GM18951 (cell line): ENCODE measurements at regions not wholly inside any gene's neighbourhood (a gene's known extent, or its start where the extent isn't known, plus 50 kb on each side); places are given as distances from the start of the nearest gene placed in this dataset.
"Not testable (repeated sequence)": the region's sequence is repeated elsewhere in the genome, so short reads cannot be mapped to it uniquely, and the experiment has no call there.

Experiments used
- POLR2A ChIP-seq: IDR thresholded peaks from 4 replicates; pipeline ENCODE4 v1.6.1; 2011; ENCODE audit warnings: mild to moderate bottlenecking; ENCODE audit not compliant: insufficient read length, insufficient read depth; ENCODE audit errors: extremely low read depth
- in situ Hi-C: fragments of 300-500 bp; cut with MboI; formaldehyde crosslinking; loops from one replicate; pipeline ENCODE4 v1.12.0; 2022; ENCODE audit warnings: low sequenced_read_pairs, mixed read lengths, inconsistent platforms; ENCODE audit not compliant: unreplicated experiment

GRCh38 chr4:164138521-164138920, 615.4 kb upstream of the SMIM31 start:
- in situ Hi-C loops: no loop called here
- no peak for TF ChIP-seq POLR2A

DNA sequence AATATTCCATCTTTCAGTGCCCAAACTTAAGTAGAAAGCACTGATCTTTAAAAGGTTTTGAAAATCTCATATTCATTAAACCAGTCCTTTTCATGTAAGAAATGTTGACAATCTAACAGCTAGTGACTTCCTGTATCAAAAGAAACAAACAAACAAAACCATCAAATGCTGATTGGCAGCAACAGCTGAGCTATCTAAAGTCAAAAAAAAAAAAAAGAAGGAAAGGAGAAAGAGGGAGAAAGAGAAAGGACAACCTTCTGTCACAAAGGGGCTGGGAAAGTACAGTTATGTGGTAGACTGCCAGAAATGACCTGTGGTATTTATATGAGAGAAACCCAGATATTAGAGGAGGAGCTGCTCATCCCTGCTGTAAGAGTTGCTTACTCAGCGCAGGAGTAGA, 614.6 kb upstream of the SMIM31 start:
- TF ChIP-seq POLR2A: no peak
- in situ Hi-C loops: no loop called here

- in situ Hi-C loops: not testable (repeated sequence)
Observed at GRCh38 chr4:164141755-164142375, 612.1 kb upstream of the SMIM31 start.

- in situ Hi-C loops: no loop called here
- no peak for TF ChIP-seq POLR2A
Observed at GRCh38 chr4:164154416-164154815, 599.5 kb upstream of the SMIM31 start.

DNA sequence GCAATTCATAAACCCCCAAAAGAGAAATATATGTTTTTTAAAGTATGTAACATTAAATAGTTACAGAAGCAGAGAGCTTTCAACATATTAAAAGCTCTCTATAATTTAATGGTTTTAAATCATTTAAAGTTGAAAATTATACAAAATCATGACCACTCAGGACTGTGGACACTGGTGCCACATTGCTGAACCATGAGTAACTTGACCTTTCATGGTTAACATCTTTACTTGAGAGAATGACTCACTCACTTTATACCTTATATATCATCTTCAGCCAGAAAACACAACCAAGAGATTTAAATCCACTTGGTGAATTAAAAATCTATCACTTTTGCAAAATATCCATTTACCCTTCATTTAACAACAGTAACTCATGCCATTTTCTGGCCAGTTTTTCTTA, 584.3 kb upstream of the SMIM31 start:
- in situ Hi-C loops: no loop called here
- no peak for TF ChIP-seq POLR2A

DNA sequence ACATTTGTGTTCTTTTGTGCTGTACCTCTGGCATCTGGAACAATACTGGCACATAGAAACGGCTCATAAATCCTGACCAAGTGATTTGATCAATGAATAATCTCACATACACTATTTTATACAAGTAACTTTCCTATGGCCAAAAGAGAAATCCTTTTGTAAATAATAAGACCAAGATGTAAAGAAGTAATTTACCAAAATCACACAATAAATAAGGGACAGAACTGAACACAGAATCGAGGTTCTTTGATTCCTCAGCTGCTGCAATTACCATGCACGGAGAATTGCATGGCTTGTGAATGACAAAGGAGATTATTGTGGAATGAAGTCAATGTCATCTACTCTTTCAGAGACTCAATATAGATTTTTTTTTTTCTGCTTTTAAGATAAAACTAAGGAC, 576.8 kb upstream of the SMIM31 start:
- TF ChIP-seq POLR2A: no peak
- in situ Hi-C loops: no loop called here

- in situ Hi-C loops: no loop called here
Observed at GRCh38 chr4:164177753-164178152, 576.2 kb upstream of the SMIM31 start.

DNA sequence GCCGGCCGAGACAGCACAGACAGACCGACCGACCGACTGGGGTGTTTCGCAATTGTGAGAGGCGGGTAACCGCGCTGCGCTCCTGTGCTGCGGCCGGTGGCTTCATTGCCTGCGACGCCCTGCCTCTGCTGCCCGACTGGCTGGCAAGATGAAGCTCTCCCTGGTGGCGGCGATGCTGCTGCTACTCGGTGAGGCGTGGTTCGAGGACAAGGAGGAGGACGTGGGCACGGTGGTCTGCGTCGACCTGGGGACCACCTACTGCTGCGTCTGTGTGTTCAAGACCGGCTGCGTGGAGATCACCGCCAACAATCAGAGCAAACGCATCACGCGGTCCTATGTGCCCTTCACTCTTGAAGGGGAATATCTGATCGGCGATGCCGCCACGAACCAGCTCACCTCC, 565.7 kb upstream of the SMIM31 start:
- in situ Hi-C loops: no loop called here

More at GRCh38 chr4:164177753-164178152, 576.2 kb upstream of the SMIM31 start:
- no peak for TF ChIP-seq POLR2A

DNA sequence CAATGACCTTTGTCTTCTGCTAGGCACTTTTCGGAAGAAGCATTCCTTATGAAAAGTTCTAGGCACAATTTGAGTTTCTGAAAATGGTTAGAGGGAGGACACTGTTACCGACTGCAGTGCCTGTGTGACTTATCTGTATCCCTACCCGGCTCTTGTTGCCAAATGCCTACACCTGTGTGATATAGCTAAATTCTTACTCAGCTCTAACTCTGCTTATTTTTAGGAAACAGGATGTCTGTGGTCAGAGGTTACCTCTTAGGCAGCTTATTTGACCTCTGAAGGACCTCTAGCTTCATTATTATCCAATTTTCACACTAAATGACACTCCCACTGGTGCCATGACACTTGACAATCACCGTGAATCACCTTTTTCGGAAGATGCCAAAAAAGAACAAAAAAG, 561.1 kb upstream of the SMIM31 start:
- in situ Hi-C loops: no loop called here
- TF ChIP-seq POLR2A: no peak

More for the DNA sequence above, 565.7 kb upstream of the SMIM31 start:
- no peak for TF ChIP-seq POLR2A

- in situ Hi-C loops: no loop called here
- no peak for TF ChIP-seq POLR2A
Observed at GRCh38 chr4:164193676-164194075, 560.3 kb upstream of the SMIM31 start.

GRCh38 chr4:164197556-164197955, 556.4 kb upstream of the SMIM31 start:
- in situ Hi-C loops: no loop called here
- TF ChIP-seq POLR2A: no peak

DNA sequence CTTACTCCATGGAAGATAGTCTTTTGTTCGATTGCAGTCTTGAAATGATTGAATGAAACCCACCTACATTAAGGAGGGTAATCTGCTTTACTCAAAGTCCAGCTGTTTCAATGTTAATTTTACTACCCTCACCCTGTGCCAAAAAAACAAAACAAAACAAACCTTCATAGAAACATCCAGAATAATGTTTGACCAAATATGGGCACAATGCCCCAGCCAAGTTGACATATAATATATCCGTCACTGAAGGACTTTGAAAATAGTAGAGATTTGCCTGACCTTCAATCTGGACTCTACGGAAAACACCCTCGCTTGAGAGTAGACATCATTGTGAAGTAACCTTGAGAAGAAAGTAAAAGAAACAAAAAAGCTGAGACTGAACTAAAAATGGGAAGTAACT, 550.5 kb upstream of the SMIM31 start:
- no peak for TF ChIP-seq POLR2A
- in situ Hi-C loops: no loop called here

DNA sequence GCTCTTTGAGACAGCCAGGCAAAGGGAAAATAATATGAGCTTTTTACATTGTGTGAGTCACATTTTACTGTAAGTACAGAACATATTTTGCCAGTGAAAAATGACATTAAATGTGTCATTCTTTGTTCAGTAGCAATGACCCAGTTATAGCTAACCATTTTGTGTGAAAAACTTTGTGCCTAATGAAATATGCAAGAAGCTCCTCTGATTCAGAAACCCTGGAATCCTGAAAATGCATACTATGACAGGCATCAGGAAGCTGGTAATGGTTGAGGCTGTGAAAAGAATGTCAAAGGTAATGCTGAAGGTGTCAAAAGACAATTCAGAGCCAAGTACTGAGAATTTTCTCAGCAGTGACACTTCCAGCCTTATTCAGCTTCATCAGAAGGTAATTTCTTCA, 549.5 kb upstream of the SMIM31 start:
- in situ Hi-C loops: no loop called here

GRCh38 chr4:164207460-164207859, 546.5 kb upstream of the SMIM31 start:
- in situ Hi-C loops: no loop called here
- no peak for TF ChIP-seq POLR2A

More for the DNA sequence above, 549.5 kb upstream of the SMIM31 start:
- TF ChIP-seq POLR2A: no peak

DNA sequence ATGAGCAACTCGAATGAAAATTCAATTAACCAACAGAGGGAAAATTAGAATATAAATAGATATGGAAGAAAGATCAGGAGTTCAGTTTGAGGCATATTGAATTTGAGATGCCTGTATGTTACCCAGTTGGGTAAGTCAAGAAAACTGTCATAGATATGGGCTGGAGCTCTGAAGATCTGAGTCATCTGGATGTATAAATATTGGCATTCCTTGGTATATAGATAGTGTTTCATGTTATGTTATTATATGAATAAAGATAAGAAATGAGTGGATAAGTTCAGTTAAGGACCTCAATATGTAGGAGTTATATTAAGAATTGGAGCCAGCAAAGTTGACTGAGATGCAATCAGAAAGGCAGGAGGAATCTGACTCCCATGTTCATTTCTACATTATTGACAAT, 543.6 kb upstream of the SMIM31 start:
- in situ Hi-C loops: no loop called here
- TF ChIP-seq POLR2A: no peak

DNA sequence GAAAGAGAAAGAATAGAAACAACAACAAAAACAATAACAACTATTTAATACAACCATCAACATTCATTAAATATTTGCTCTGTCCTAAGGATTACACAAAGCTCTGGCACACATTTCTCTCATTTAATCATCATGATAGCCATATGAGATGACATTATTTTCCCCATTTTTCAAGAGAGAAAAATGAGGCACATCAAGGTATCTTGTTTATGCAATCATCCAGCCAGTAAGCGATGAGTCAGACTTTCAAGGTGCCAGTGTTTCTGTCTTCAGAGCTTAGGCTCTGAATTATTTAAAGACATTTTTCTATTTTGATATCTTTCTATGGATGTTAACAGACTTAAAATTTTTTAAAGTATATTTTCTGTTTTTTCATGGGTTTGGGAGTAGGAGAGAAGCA, 541.8 kb upstream of the SMIM31 start:
- TF ChIP-seq POLR2A: no peak
- in situ Hi-C loops: no loop called here

GRCh38 chr4:164212714-164213113, 541.2 kb upstream of the SMIM31 start:
- in situ Hi-C loops: no loop called here

More at GRCh38 chr4:164212714-164213113, 541.2 kb upstream of the SMIM31 start:
- no peak for TF ChIP-seq POLR2A
